HAP-1 (cell line): ENCODE measurements at regions not wholly inside any gene's neighbourhood (a gene's known extent, or its start where the extent isn't known, plus 50 kb on each side); places are given as distances from the start of the nearest gene placed in this dataset.
"Not testable (repeated sequence)": the region's sequence is repeated elsewhere in the genome, so short reads cannot be mapped to it uniquely, and the experiment has no call there.

Source experiments
- DNase-seq, 2 experiments: peaks; one replicate each; pipeline ENCODE4 v3.0.0-alpha.2; 2016 to 2020; ENCODE audit warnings: low spot score in 2 of 2
- H3K27me3 ChIP-seq: fragments of 250-450 bp; sonication (Bioruptor Pico); 2 replicates; pipeline ENCODE4 v1.5.1; 2020; ENCODE audit warnings: low read depth, mild to moderate bottlenecking, moderate library complexity
- H3K36me3 ChIP-seq: fragments of 250-450 bp; sonication (Bioruptor Pico); replicated peaks from 2 replicates; pipeline ENCODE4 v1.5.1; 2020; ENCODE audit warnings: mild to moderate bottlenecking
- H3K4me1 ChIP-seq: fragments of 250-450 bp; sonication (Bioruptor Pico); 2 replicates; pipeline ENCODE4 v1.5.1; 2020; ENCODE audit warnings: mild to moderate bottlenecking
- H3K4me3 ChIP-seq: fragments of 250-450 bp; sonication (Bioruptor Pico); 2 replicates; pipeline ENCODE4 v1.5.1; 2020; ENCODE audit warnings: mild to moderate bottlenecking, moderate library complexity
- H3K9me3 ChIP-seq: fragments of 250-450 bp; sonication (Bioruptor Pico); 2 replicates; pipeline ENCODE4 v1.5.1; 2020; ENCODE audit warnings: mild to moderate bottlenecking, moderate library complexity
- in situ Hi-C: fragments of 300-500 bp; cut with MboI; formaldehyde crosslinking; loops from 3 replicates; pipeline ENCODE4 v1.14.3; 2020; ENCODE audit warnings: low sequenced_read_pairs, inconsistent platforms, mixed read lengths

GRCh38 chr5:100119903-100120302, 415.3 kb upstream of the FAM174A start:
- in situ Hi-C loops, result no loop called here
- DNase-seq, result no peak
- no peaks in the 10 kb centered on the region for H3K36me3 ChIP-seq
- no peak overlapping the region for H3K4me3 ChIP-seq
- H3K27me3 ChIP-seq, result 0 out of 2 replicates have a peak, but pooled peaks cover 3% of the 10 kb centered on the region
- no peaks in the 10 kb centered on the region for H3K9me3 ChIP-seq
- H3K4me1 ChIP-seq, result peaks cover 6% of the 10 kb centered on the region

- Histone ChIP-seq H3K4me1 (no peaks in the 10 kb centered on the region), H3K27me3 (no peaks in the 10 kb centered on the region), H3K4me3 (no peak overlapping the region), H3K36me3 (no peaks in the 10 kb centered on the region), H3K9me3 (no peaks in the 10 kb centered on the region)
- no peak for DNase-seq
- in situ Hi-C loops, result no loop called here
These were observed 424.7 kb upstream of the FAM174A start for GRCh38 chr5:100110497-100110896.

GRCh38 chr5:100108883-100109282, 426.3 kb upstream of the FAM174A start:
- H3K4me3 ChIP-seq, result no peak overlapping the region
- H3K9me3 ChIP-seq, result no peaks in the 10 kb centered on the region
- no peaks in the 10 kb centered on the region for H3K27me3 ChIP-seq
- no peak for DNase-seq
- H3K36me3 ChIP-seq, result no peaks in the 10 kb centered on the region
- in situ Hi-C loops, result no loop called here
- H3K4me1 ChIP-seq, result no peaks in the 10 kb centered on the region

GRCh38 chr5:100103592-100104119, 431.5 kb upstream of the FAM174A start:
- H3K27me3 ChIP-seq, H3K4me1 ChIP-seq, DNase-seq, H3K4me3 ChIP-seq, in situ Hi-C loops, H3K36me3 ChIP-seq, H3K9me3 ChIP-seq: not testable (repeated sequence)

GRCh38 chr5:100101466-100101865, 433.7 kb upstream of the FAM174A start:
- H3K36me3 ChIP-seq, H3K9me3 ChIP-seq, in situ Hi-C loops, DNase-seq, H3K4me3 ChIP-seq, H3K27me3 ChIP-seq, H3K4me1 ChIP-seq: not testable (repeated sequence)

GRCh38 chr5:100096328-100096727, 438.8 kb upstream of the FAM174A start:
- H3K4me1 ChIP-seq, H3K36me3 ChIP-seq, in situ Hi-C loops, H3K27me3 ChIP-seq, DNase-seq, H3K4me3 ChIP-seq, H3K9me3 ChIP-seq: not testable (repeated sequence)

GRCh38 chr5:100080703-100081102, 454.5 kb upstream of the FAM174A start:
- H3K9me3 ChIP-seq, H3K27me3 ChIP-seq, in situ Hi-C loops, H3K4me1 ChIP-seq, H3K4me3 ChIP-seq, H3K36me3 ChIP-seq: not testable (repeated sequence)
- peak in 1 of 2 experiments; percentile 9 for DNase-seq

- H3K27me3 ChIP-seq, DNase-seq, H3K36me3 ChIP-seq, H3K4me1 ChIP-seq, H3K4me3 ChIP-seq, in situ Hi-C loops, H3K9me3 ChIP-seq: not testable (repeated sequence)
These were observed 456.0 kb upstream of the FAM174A start for GRCh38 chr5:100079163-100079562.

GRCh38 chr5:100066020-100066419, 469.2 kb upstream of the FAM174A start:
- H3K36me3 ChIP-seq, H3K27me3 ChIP-seq, DNase-seq, H3K9me3 ChIP-seq, H3K4me1 ChIP-seq, in situ Hi-C loops, H3K4me3 ChIP-seq: not testable (repeated sequence)

- in situ Hi-C loops, result no loop called here
- H3K27me3 ChIP-seq, result no peaks in the 10 kb centered on the region
- H3K9me3 ChIP-seq, result no peaks in the 10 kb centered on the region
- H3K4me1 ChIP-seq, result no peaks in the 10 kb centered on the region
- no peaks in the 10 kb centered on the region for H3K36me3 ChIP-seq
- no peak for DNase-seq
- H3K4me3 ChIP-seq, result no peak overlapping the region
These were observed 491.7 kb upstream of the FAM174A start for GRCh38 chr5:100043475-100043874.

- no peaks in the 10 kb centered on the region for H3K4me1 ChIP-seq
- no peaks in the 10 kb centered on the region for H3K27me3 ChIP-seq
- no peak overlapping the region for H3K4me3 ChIP-seq
- no peaks in the 10 kb centered on the region for H3K9me3 ChIP-seq
- no peaks in the 10 kb centered on the region for H3K36me3 ChIP-seq
- no peak for DNase-seq
- in situ Hi-C loops, result no loop called here
These were observed 508.6 kb upstream of the FAM174A start for GRCh38 chr5:100026606-100027005.

- DNase-seq, result no peak
- Histone ChIP-seq H3K9me3 (no peaks in the 10 kb centered on the region), H3K4me1 (no peaks in the 10 kb centered on the region), H3K27me3 (no peaks in the 10 kb centered on the region), H3K4me3 (no peak overlapping the region), H3K36me3 (no peaks in the 10 kb centered on the region)
- in situ Hi-C loops, result no loop called here
These were observed 511.6 kb upstream of the FAM174A start for GRCh38 chr5:100023536-100023935.

- in situ Hi-C loops, result no loop called here
- no peaks in the 10 kb centered on the region for H3K4me1 ChIP-seq
- no peak for DNase-seq
- no peak overlapping the region for H3K4me3 ChIP-seq
- no peaks in the 10 kb centered on the region for H3K27me3 ChIP-seq
- H3K36me3 ChIP-seq, result no peaks in the 10 kb centered on the region
- H3K9me3 ChIP-seq, result no peaks in the 10 kb centered on the region
These were observed 517.5 kb upstream of the FAM174A start for GRCh38 chr5:100017520-100018262.

GRCh38 chr5:100013305-100013704, 521.9 kb upstream of the FAM174A start:
- H3K4me1 ChIP-seq, DNase-seq, H3K36me3 ChIP-seq, H3K4me3 ChIP-seq, H3K27me3 ChIP-seq, in situ Hi-C loops, H3K9me3 ChIP-seq: not testable (repeated sequence)

GRCh38 chr5:100011160-100011559, 524.0 kb upstream of the FAM174A start:
- H3K36me3 ChIP-seq, H3K4me1 ChIP-seq, H3K27me3 ChIP-seq: not testable (repeated sequence)

More at GRCh38 chr5:100011160-100011559, 524.0 kb upstream of the FAM174A start:
- H3K4me3 ChIP-seq, H3K9me3 ChIP-seq, DNase-seq, in situ Hi-C loops: not testable (repeated sequence)
